NCI-H187 treated with DMSO at 0.1 percent for 48 hours (cell line): ENCODE measurements at regions not wholly inside any gene's neighbourhood (a gene's known extent, or its start where the extent isn't known, plus 50 kb on each side); places are given as distances from the start of the nearest gene placed in this dataset.

ENCODE experiments used
- DNase-seq: peaks from one replicate; lab custom pipeline; 2025; lab: John Stamatoyannopoulos, UW

DNA sequence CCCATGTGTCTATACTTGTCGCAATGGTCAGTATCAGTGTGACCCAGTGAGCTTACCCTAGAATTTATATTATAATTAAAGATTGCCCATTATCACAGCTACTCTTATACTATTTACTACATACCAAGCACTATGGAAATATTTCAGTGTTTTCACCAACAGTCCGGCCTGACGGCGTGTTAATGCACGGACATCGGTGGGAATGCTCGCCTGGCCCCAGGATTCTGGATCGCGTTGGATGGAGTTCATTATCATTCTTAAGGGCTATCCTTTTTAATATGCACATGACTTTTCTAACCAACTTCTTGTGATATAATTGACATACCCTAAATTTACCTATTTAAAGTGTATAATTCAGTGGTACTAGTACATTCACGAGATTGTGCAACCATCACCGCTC is 51.8 kb upstream of the AFDN start:
- no peak for DNase-seq

DNA sequence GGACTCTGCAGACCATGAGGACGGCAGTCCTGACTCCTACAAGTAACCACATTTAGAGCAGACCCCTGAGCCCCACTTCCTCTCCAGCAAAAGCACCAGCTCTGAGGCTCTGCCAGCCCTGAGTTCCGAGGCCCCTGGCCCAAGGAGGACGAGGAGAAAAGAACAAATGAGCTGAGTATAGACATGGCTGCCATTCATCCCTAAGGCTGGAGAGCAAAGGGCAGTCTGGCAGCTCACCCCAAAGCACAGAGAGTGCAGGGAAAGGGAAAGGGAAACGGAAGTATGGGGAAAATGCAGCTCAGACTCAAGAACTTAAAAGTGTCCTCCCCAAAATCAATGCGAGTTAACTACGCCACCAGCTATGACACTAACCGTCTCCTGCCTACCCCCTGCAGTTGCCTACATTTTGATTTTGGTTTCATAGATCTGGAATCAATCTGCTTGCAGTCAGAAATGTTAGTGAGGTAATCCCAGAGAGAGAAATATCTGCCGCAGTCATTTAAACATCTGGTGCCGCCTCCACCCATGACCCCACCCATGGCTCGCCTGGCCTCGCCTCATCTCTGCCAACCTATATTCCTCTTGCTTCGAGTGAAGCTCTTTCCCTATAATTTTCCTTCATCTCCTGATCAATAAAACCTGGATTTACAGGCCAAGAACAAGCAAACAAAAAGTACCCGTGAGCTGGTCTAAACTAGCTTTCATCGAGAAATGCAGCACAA is 49.6 kb upstream of the AFDN start:
- no peak for DNase-seq
